Right ventricle myocardium inferior (tissue), 1 donor: ENCODE measurements at regions not wholly inside any gene's neighbourhood (a gene's known extent, or its start where the extent isn't known, plus 50 kb on each side); places are given as distances from the start of the nearest gene placed in this dataset.

Experiments used
- ATAC-seq: fragments of 200-7000 bp; cut with Tn5 transposase; one replicate; pipeline ENCODE4 v1.9.1; 2020; ENCODE audit warnings: mild to moderate bottlenecking, moderate library complexity
- DNase-seq: peaks from one replicate; pipeline ENCODE4 v3.0.0; 2021; ENCODE audit errors: missing footprints
- intact Hi-C: fragments of 100-400 bp; cut with DNase I; formaldehyde crosslinking; loops from one replicate; pipeline ENCODE4 v1.11.0; 2022
- donor health status: DM: no; HTN: yes; CAD: no; lungs with severe emphysema.

GRCh38 chr3:180092889-180093288 is 56.2 kb upstream of the PEX5L start:
- ATAC-seq = no peak
- intact Hi-C loops = no loop called here
- DNase-seq = no peak

GRCh38 chr3:180093535-180093934 is 56.8 kb upstream of the PEX5L start:
- ATAC-seq = no peak
- intact Hi-C loops = no loop called here
- no peak for DNase-seq

GRCh38 chr3:180097626-180098025 is 60.9 kb upstream of the PEX5L start:
- intact Hi-C loops = no loop called here
- DNase-seq = no peak

GRCh38 chr3:180102134-180102533 is 65.4 kb upstream of the PEX5L start:
- DNase-seq = no peak
- intact Hi-C loops = no loop called here
- ATAC-seq = no peak

More at GRCh38 chr3:180097626-180098025, 60.9 kb upstream of the PEX5L start:
- no peak for ATAC-seq

GRCh38 chr3:180102604-180103003 is 65.9 kb upstream of the PEX5L start:
- intact Hi-C loops = no loop called here
- no peak for ATAC-seq
- DNase-seq = no peak

- DNase-seq = no peak
- no peak for ATAC-seq
- intact Hi-C loops = no loop called here
Observed at GRCh38 chr3:180116203-180116602, 79.5 kb upstream of the PEX5L start.

- ATAC-seq (no peak), DNase-seq (no peak)
- intact Hi-C loops = no loop called here
Observed at GRCh38 chr3:180116658-180117057, 79.9 kb upstream of the PEX5L start.

- ATAC-seq = no peak
- intact Hi-C loops = no loop called here
- no peak for DNase-seq
Observed at GRCh38 chr3:180117381-180118163, 80.8 kb upstream of the PEX5L start.

- no peak for ATAC-seq
- DNase-seq = no peak
- intact Hi-C loops = no loop called here
Observed at GRCh38 chr3:180119567-180119966, 82.8 kb upstream of the PEX5L start.

- DNase-seq (no peak), ATAC-seq (no peak)
- intact Hi-C loops = no loop called here
Observed at GRCh38 chr3:180123928-180124327, 87.2 kb upstream of the PEX5L start.

GRCh38 chr3:180131169-180131568 is 94.4 kb upstream of the PEX5L start:
- no peak for DNase-seq
- ATAC-seq = no peak
- intact Hi-C loops = no loop called here

GRCh38 chr3:180135101-180135500 is 98.4 kb upstream of the PEX5L start:
- ATAC-seq (no peak), DNase-seq (no peak)
- intact Hi-C loops = no loop called here

GRCh38 chr3:180138871-180139270 is 102.1 kb upstream of the PEX5L start:
- intact Hi-C loops = no loop called here

GRCh38 chr3:180142041-180142440 is 105.3 kb upstream of the PEX5L start:
- no peak for ATAC-seq
- intact Hi-C loops = no loop called here
- DNase-seq = no peak

More at GRCh38 chr3:180138871-180139270, 102.1 kb upstream of the PEX5L start:
- no peak for DNase-seq
- no peak for ATAC-seq

GRCh38 chr3:180142472-180142871 is 105.7 kb upstream of the PEX5L start:
- ATAC-seq (no peak), DNase-seq (no peak)
- intact Hi-C loops = no loop called here

- DNase-seq = no peak
- no peak for ATAC-seq
- intact Hi-C loops = no loop called here
Observed at GRCh38 chr3:180161770-180162169, 125.0 kb upstream of the PEX5L start.

- ATAC-seq = no peak
- intact Hi-C loops = no loop called here
- no peak for DNase-seq
Observed at GRCh38 chr3:180175572-180175971, 138.8 kb upstream of the PEX5L start.

GRCh38 chr3:180176059-180176458 is 139.3 kb upstream of the PEX5L start:
- ATAC-seq = no peak
- no peak for DNase-seq
- intact Hi-C loops = no loop called here

- ATAC-seq (no peak), DNase-seq (no peak)
- intact Hi-C loops = no loop called here
Observed at GRCh38 chr3:180177255-180177654, 140.5 kb upstream of the PEX5L start.

GRCh38 chr3:180179562-180179961 is 142.8 kb upstream of the PEX5L start:
- no peak for ATAC-seq
- intact Hi-C loops = no loop called here
- no peak for DNase-seq

GRCh38 chr3:180180795-180181194 is 144.1 kb upstream of the PEX5L start:
- intact Hi-C loops = no loop called here
- ATAC-seq (no peak), DNase-seq (no peak)
